ENCODE measurements at regions not wholly inside any gene's neighbourhood (a gene's known extent, or its start where the extent isn't known, plus 50 kb on each side); places are given as distances from the start of the nearest gene placed in this dataset.

DNA sequence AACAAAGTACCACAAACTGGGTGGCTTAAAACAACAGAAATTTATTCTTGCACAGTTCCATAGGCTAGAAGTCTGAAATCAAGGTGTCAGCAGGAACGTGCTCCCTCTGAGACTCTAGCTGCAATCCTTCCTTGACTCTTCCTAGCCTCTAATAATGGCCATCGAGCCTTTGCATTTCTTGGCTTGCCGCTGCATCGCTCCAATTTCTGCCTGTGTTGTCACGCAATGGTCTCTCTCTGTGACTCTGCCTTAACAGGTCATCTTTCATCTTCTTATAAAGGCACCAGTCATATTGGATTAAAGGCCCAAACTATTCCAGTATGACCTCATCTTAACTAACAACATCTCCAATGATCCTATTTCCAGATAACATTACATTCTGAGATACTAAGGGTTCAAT lies 61.0 kb upstream of the FNDC3B start:
- H3K9me3 Mint-ChIP-seq: no peaks in the 10 kb centered on the region
- Histone ChIP-seq H3K4me2 (no peak overlapping the region), H3K27me3 (ENCODE audit: insufficient read depth) (no peaks in the 10 kb centered on the region), H3K4me1 (ENCODE audit: insufficient read depth) (no peaks in the 10 kb centered on the region), H3K79me2 (replicated peaks; ENCODE audit: insufficient read depth) (no peaks in the 10 kb centered on the region), H3F3A (replicated peaks; ENCODE audit: low read depth) (no peaks in the 10 kb centered on the region), H3K27ac (ENCODE audit: low read depth) (no peak overlapping the region), H3K36me3 (ENCODE audit: insufficient read depth) (no peaks in the 10 kb centered on the region), H3K9me2 (ENCODE audit: insufficient read depth) (peaks cover 9% of the 10 kb centered on the region; the same call in 1 of the 2 replicates), H4K20me1 (replicated peaks; ENCODE audit: insufficient read depth) (no peaks in the 10 kb centered on the region), H3K4me3 (no peak overlapping the region), H2AFZ (no peak overlapping the region)
- H3K4me3 Mint-ChIP-seq: no peak overlapping the region
- H3K4me1 Mint-ChIP-seq: no peaks in the 10 kb centered on the region; the same call in 2 of the 3 replicates
- DNase-seq (ENCODE audit: low spot score) (no peak), ATAC-seq (no peak)
- H3K27me3 Mint-ChIP-seq (ENCODE audit: insufficient read depth, low read depth, poor library complexity): no peaks in the 10 kb centered on the region
- TF ChIP-seq ZNF114 (CRISPR knock-in tag; IDR thresholded peaks at IDR 0.05): no peak
- no peak for TF ChIP-seq STAT1 (IDR thresholded peaks at IDR 0.05; ENCODE audit: unreplicated experiment)
- TF ChIP-seq CREB1 (CRISPR knock-in tag; IDR thresholded peaks at IDR 0.05; ENCODE audit: low read depth): no peak
- no peak for TF ChIP-seq EZH2 (IDR thresholded peaks at IDR 0.05; ENCODE audit: low read depth, unreplicated experiment)
- TF ChIP-seq, protein P1, sequence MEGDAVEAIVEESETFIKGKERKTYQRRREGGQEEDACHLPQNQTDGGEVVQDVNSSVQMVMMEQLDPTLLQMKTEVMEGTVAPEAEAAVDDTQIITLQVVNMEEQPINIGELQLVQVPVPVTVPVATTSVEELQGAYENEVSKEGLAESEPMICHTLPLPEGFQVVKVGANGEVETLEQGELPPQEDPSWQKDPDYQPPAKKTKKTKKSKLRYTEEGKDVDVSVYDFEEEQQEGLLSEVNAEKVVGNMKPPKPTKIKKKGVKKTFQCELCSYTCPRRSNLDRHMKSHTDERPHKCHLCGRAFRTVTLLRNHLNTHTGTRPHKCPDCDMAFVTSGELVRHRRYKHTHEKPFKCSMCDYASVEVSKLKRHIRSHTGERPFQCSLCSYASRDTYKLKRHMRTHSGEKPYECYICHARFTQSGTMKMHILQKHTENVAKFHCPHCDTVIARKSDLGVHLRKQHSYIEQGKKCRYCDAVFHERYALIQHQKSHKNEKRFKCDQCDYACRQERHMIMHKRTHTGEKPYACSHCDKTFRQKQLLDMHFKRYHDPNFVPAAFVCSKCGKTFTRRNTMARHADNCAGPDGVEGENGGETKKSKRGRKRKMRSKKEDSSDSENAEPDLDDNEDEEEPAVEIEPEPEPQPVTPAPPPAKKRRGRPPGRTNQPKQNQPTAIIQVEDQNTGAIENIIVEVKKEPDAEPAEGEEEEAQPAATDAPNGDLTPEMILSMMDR (conservative IDR thresholded peaks at IDR 0.05; ENCODE audit: low read depth in 2 of 2): no peak
- H3K36me3 Mint-ChIP-seq (ENCODE audit: low read depth): no peaks in the 10 kb centered on the region
- H3K27ac Mint-ChIP-seq: no peak overlapping the region

DNA sequence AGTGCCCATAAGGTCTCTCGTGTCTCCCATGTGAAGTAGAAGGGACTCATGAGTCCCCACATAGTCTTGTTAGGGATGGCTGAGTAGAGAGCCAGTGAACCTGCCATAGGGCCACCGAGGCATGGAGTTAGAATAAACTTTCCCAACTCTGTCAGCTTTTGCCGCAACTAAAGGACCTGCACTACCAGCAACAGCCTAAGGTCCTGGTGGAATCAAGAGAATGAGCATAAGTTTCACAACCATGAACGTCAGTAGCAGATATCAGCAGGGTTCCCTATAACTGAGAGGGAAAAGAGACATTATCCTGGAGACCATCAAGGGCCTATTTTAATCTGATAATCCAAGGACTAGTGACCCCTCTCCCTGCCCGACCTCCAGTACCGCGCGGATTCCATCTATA lies 60.3 kb upstream of the FNDC3B start:
- Mint-ChIP-seq H3K27me3 (ENCODE audit: insufficient read depth, low read depth, poor library complexity) (peaks cover 3% of the 10 kb centered on the region), H3K27ac (no peak overlapping the region), H3K9me3 (no peaks in the 10 kb centered on the region), H3K36me3 (ENCODE audit: low read depth) (no peaks in the 10 kb centered on the region), H3K4me1 (no peaks in the 10 kb centered on the region), H3K4me3 (no peak overlapping the region)
- no peaks in the 10 kb centered on the region for H3K27me3 ChIP-seq (ENCODE audit: insufficient read depth)
- H2AFZ ChIP-seq: no peak overlapping the region
- no peaks in the 10 kb centered on the region for H3K36me3 ChIP-seq (ENCODE audit: insufficient read depth)
- DNase-seq (ENCODE audit: low spot score) (no peak), ATAC-seq (no peak)
- H3K4me3 ChIP-seq: no peak overlapping the region
- no peaks in the 10 kb centered on the region for H3K4me1 ChIP-seq (ENCODE audit: insufficient read depth)
- no peaks in the 10 kb centered on the region for H3K79me2 ChIP-seq (replicated peaks; ENCODE audit: insufficient read depth)
- H3K9me2 ChIP-seq (ENCODE audit: insufficient read depth): peaks cover 9% of the 10 kb centered on the region; the same call in 1 of the 2 replicates
- no peak overlapping the region for H3K27ac ChIP-seq (ENCODE audit: low read depth)
- no peak overlapping the region for H3K4me2 ChIP-seq
- H4K20me1 ChIP-seq (replicated peaks; ENCODE audit: insufficient read depth): no peaks in the 10 kb centered on the region
- H3F3A ChIP-seq (replicated peaks; ENCODE audit: low read depth): no peaks in the 10 kb centered on the region
- TF ChIP-seq EZH2phosphoT487 (IDR thresholded peaks at IDR 0.05; ENCODE audit: unreplicated experiment): no peak
- TF ChIP-seq, protein P2, sequence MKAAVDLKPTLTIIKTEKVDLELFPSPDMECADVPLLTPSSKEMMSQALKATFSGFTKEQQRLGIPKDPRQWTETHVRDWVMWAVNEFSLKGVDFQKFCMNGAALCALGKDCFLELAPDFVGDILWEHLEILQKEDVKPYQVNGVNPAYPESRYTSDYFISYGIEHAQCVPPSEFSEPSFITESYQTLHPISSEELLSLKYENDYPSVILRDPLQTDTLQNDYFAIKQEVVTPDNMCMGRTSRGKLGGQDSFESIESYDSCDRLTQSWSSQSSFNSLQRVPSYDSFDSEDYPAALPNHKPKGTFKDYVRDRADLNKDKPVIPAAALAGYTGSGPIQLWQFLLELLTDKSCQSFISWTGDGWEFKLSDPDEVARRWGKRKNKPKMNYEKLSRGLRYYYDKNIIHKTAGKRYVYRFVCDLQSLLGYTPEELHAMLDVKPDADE (IDR thresholded peaks at IDR 0.05): no peak
- TF ChIP-seq, protein P3, sequence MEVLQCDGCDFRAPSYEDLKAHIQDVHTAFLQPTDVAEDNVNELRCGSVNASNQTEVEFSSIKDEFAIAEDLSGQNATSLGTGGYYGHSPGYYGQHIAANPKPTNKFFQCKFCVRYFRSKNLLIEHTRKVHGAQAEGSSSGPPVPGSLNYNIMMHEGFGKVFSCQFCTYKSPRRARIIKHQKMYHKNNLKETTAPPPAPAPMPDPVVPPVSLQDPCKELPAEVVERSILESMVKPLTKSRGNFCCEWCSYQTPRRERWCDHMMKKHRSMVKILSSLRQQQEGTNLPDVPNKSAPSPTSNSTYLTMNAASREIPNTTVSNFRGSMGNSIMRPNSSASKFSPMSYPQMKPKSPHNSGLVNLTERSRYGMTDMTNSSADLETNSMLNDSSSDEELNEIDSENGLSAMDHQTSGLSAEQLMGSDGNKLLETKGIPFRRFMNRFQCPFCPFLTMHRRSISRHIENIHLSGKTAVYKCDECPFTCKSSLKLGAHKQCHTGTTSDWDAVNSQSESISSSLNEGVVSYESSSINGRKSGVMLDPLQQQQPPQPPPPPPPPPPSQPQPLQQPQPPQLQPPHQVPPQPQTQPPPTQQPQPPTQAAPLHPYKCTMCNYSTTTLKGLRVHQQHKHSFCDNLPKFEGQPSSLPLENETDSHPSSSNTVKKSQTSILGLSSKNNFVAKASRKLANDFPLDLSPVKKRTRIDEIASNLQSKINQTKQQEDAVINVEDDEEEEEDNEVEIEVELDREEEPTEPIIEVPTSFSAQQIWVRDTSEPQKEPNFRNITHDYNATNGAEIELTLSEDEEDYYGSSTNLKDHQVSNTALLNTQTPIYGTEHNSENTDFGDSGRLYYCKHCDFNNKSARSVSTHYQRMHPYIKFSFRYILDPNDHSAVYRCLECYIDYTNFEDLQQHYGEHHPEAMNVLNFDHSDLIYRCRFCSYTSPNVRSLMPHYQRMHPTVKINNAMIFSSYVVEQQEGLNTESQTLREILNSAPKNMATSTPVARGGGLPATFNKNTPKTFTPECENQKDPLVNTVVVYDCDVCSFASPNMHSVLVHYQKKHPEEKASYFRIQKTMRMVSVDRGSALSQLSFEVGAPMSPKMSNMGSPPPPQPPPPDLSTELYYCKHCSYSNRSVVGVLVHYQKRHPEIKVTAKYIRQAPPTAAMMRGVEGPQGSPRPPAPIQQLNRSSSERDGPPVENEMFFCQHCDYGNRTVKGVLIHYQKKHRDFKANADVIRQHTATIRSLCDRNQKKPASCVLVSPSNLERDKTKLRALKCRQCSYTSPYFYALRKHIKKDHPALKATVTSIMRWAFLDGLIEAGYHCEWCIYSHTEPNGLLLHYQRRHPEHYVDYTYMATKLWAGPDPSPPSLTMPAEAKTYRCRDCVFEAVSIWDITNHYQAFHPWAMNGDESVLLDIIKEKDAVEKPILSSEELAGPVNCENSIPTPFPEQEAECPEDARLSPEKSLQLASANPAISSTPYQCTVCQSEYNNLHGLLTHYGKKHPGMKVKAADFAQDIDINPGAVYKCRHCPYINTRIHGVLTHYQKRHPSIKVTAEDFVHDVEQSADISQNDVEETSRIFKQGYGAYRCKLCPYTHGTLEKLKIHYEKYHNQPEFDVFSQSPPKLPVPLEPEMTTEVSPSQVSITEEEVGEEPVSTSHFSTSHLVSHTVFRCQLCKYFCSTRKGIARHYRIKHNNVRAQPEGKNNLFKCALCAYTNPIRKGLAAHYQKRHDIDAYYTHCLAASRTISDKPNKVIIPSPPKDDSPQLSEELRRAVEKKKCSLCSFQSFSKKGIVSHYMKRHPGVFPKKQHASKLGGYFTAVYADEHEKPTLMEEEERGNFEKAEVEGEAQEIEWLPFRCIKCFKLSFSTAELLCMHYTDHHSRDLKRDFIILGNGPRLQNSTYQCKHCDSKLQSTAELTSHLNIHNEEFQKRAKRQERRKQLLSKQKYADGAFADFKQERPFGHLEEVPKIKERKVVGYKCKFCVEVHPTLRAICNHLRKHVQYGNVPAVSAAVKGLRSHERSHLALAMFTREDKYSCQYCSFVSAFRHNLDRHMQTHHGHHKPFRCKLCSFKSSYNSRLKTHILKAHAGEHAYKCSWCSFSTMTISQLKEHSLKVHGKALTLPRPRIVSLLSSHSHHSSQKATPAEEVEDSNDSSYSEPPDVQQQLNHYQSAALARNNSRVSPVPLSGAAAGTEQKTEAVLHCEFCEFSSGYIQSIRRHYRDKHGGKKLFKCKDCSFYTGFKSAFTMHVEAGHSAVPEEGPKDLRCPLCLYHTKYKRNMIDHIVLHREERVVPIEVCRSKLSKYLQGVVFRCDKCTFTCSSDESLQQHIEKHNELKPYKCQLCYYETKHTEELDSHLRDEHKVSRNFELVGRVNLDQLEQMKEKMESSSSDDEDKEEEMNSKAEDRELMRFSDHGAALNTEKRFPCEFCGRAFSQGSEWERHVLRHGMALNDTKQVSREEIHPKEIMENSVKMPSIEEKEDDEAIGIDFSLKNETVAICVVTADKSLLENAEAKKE (CRISPR knock-in tag; IDR thresholded peaks at IDR 0.05): no peak
- TF ChIP-seq STAT1 (IDR thresholded peaks at IDR 0.05; ENCODE audit: unreplicated experiment): no peak
- no peak for TF ChIP-seq ZNF114 (CRISPR knock-in tag; IDR thresholded peaks at IDR 0.05)
- TF ChIP-seq, protein P4, sequence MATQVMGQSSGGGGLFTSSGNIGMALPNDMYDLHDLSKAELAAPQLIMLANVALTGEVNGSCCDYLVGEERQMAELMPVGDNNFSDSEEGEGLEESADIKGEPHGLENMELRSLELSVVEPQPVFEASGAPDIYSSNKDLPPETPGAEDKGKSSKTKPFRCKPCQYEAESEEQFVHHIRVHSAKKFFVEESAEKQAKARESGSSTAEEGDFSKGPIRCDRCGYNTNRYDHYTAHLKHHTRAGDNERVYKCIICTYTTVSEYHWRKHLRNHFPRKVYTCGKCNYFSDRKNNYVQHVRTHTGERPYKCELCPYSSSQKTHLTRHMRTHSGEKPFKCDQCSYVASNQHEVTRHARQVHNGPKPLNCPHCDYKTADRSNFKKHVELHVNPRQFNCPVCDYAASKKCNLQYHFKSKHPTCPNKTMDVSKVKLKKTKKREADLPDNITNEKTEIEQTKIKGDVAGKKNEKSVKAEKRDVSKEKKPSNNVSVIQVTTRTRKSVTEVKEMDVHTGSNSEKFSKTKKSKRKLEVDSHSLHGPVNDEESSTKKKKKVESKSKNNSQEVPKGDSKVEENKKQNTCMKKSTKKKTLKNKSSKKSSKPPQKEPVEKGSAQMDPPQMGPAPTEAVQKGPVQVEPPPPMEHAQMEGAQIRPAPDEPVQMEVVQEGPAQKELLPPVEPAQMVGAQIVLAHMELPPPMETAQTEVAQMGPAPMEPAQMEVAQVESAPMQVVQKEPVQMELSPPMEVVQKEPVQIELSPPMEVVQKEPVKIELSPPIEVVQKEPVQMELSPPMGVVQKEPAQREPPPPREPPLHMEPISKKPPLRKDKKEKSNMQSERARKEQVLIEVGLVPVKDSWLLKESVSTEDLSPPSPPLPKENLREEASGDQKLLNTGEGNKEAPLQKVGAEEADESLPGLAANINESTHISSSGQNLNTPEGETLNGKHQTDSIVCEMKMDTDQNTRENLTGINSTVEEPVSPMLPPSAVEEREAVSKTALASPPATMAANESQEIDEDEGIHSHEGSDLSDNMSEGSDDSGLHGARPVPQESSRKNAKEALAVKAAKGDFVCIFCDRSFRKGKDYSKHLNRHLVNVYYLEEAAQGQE (IDR thresholded peaks at IDR 0.05; ENCODE audit: unreplicated experiment): no peak
- no peak for TF ChIP-seq JUNB (IDR thresholded peaks at IDR 0.05; ENCODE audit: unreplicated experiment)

Data from GM23338 (cell line).